ENCODE measurements at regions not wholly inside any gene's neighbourhood (a gene's known extent, or its start where the extent isn't known, plus 50 kb on each side); places are given as distances from the start of the nearest gene placed in this dataset.

- peaks cover 4% of the 10 kb centered on the region for H3K27me3 Mint-ChIP-seq (ENCODE audit: insufficient read depth, unreplicated experiment)
- H3K4me3 Mint-ChIP-seq (ENCODE audit: unreplicated experiment) = no peak overlapping the region
- POLR2A ChIA-PET = no interaction called here
- CTCF ChIA-PET = no interaction called here
- no peaks in the 10 kb centered on the region for H3K9me3 Mint-ChIP-seq (ENCODE audit: unreplicated experiment)
- no peaks in the 10 kb centered on the region for H3K36me3 ChIP-seq (ENCODE audit: control insufficient read depth, insufficient read depth, low read length)
- BruUV-seq (replicated peaks) = no TSS peak
- no peaks in the 10 kb centered on the region for H3K27me3 ChIP-seq (replicated peaks; ENCODE audit: control insufficient read depth, insufficient read depth, low read length)
- peaks cover 6% of the 10 kb centered on the region for H3K4me1 Mint-ChIP-seq (ENCODE audit: low read depth, unreplicated experiment)
- no peak overlapping the region for H3K4me3 ChIP-seq (ENCODE audit: low read depth, low read length)
- TF ChIP-seq CTCF (IDR thresholded peaks at IDR 0.05; ENCODE audit: insufficient read depth in 1 of 2, low read depth in 1 of 2, low read length in 1 of 2, severe bottlenecking in 1 of 2, unreplicated experiment in 1 of 2) = no peak
- DNase-seq = no peak
- no peaks in the 10 kb centered on the region for H3K36me3 Mint-ChIP-seq (ENCODE audit: insufficient read depth, unreplicated experiment)
- H3K27ac Mint-ChIP-seq (ENCODE audit: unreplicated experiment) = no peak overlapping the region
- H3K4me1 ChIP-seq = no peaks in the 10 kb centered on the region
- intact Hi-C loops (cut with micrococcal nuclease; ENCODE audit: unreplicated experiment) = no loop called here
- H3K9me3 ChIP-seq = no peaks in the 10 kb centered on the region
Measured at GRCh38 chr14:97407701-97408407, 610.7 kb downstream of the VRK1 start.

GRCh38 chr14:97408503-97408902 lies 611.3 kb downstream of the VRK1 start:
- intact Hi-C loops (cut with micrococcal nuclease; ENCODE audit: unreplicated experiment) = no loop called here
- POLR2A ChIA-PET = no interaction called here

More at GRCh38 chr14:97408503-97408902, 611.3 kb downstream of the VRK1 start:
- TF ChIP-seq CTCF (IDR thresholded peaks at IDR 0.05; ENCODE audit: insufficient read depth in 1 of 2, low read depth in 1 of 2, low read length in 1 of 2, severe bottlenecking in 1 of 2, unreplicated experiment in 1 of 2) = no peak
- Histone ChIP-seq H3K27me3 (replicated peaks; ENCODE audit: control insufficient read depth, insufficient read depth, low read length) (no peaks in the 10 kb centered on the region), H3K9me3 (no peaks in the 10 kb centered on the region), H3K4me3 (ENCODE audit: low read depth, low read length) (no peak overlapping the region), H3K4me1 (no peaks in the 10 kb centered on the region), H3K36me3 (ENCODE audit: control insufficient read depth, insufficient read depth, low read length) (no peaks in the 10 kb centered on the region)
- CTCF ChIA-PET = no interaction called here
- BruUV-seq (replicated peaks) = no TSS peak
- Mint-ChIP-seq H3K4me1 (ENCODE audit: low read depth, unreplicated experiment) (peaks cover 6% of the 10 kb centered on the region), H3K4me3 (ENCODE audit: unreplicated experiment) (no peak overlapping the region), H3K27me3 (ENCODE audit: insufficient read depth, unreplicated experiment) (peaks cover 4% of the 10 kb centered on the region), H3K9me3 (ENCODE audit: unreplicated experiment) (no peaks in the 10 kb centered on the region), H3K27ac (ENCODE audit: unreplicated experiment) (no peak overlapping the region), H3K36me3 (ENCODE audit: insufficient read depth, unreplicated experiment) (no peaks in the 10 kb centered on the region)
- DNase-seq = no peak

Data from Caco-2 (cell line).